MM.1S (cell line): ENCODE measurements at regions not wholly inside any gene's neighbourhood (a gene's known extent, or its start where the extent isn't known, plus 50 kb on each side); places are given as distances from the start of the nearest gene placed in this dataset.

Experiments
- CTCF ChIP-seq: fragments of 300-600 bp; sonication (generic); IDR thresholded peaks from 2 replicates; pipeline ENCODE4 v1.5.1; 2016; ENCODE audit warnings: antibody characterized with exemption, low read length, mixed read lengths
- EZH2 ChIP-seq: fragments of 300-600 bp; sonication (generic); optimal IDR thresholded peaks from 2 replicates; pipeline ENCODE3; 2017; ENCODE audit warnings: low read depth, mild to moderate bottlenecking, antibody characterized with exemption, low read length, mixed read lengths
- EZH2phosphoT487 ChIP-seq: fragments of 300-600 bp; sonication (generic); IDR thresholded peaks from 2 replicates; pipeline ENCODE4 v1.6.1; 2018; ENCODE audit warnings: antibody characterized with exemption, low read length

DNA sequence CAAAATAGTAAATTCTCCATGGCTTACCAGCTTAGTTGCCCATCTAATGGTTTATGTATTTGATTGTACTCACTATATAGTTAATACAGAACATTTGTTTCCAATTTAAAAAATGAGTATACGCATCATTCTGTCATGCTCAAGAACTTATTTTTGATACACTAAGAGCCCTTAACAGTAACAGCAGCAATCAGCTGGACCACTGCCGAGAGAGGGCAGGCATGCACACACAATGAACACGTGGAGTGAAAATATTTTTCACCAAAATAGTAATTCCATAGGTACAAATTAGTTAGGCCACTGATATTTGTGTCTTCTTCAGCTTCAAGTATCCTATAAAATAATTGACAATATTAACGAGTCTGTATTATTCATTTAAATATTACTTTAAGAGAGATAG lies 109.9 kb downstream of the KLF12 start:
- TF ChIP-seq CTCF = no peak
- no peak for TF ChIP-seq EZH2phosphoT487
- no peak for TF ChIP-seq EZH2
